ENCODE measurements at regions not wholly inside any gene's neighbourhood (a gene's known extent, or its start where the extent isn't known, plus 50 kb on each side); places are given as distances from the start of the nearest gene placed in this dataset.
A peak's percentile ranks its signal among the peaks of the same experiment; 100 is the strongest.
"Not testable (repeated sequence)": the region's sequence is repeated elsewhere in the genome, so short reads cannot be mapped to it uniquely, and the experiment has no call there.

GRCh38 chr18:34480162-34480700, 229.9 kb upstream of the DTNA start:
- DNase-seq (ENCODE audit: low spot score): no peak

DNA sequence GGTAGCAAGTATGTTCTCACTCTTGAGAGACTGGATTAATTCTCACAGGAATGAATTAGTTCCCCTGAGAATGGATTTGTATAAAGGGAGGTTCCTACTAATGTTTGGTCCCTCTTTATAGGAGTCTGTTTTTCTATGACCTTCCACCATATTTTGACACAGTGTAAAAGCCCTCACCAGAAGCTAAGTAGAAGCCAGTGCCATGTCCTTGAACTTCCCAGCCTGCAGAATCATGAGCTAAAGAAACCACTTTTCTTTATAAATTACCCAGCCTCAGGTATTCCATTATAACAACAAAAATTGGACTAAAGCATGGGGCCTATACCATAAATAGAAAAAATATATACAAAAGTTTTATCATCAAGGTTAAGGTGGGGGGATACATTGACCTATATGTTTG, 227.9 kb upstream of the DTNA start:
- no peak for DNase-seq (ENCODE audit: low spot score)

DNA sequence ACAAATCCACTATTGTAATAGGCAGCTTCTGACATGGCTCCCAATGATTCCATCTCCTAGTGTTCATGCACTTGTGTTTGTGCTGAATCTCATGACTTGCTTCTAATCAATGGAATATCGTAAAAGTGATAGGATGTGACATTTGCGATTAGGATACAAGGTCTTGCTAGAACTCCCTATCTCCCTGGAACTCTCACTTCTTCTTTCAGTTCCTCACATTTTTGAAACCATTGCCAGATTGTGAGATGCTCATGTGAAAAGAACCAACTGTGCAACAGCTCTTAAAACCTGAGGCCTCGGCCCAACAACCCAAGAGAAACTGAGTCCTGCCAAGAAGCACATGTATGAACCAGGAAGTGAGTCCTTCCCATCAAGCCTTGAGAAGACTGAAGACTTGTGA, 226.9 kb upstream of the DTNA start:
- DNase-seq (ENCODE audit: low spot score): no peak

- DNase-seq (ENCODE audit: low spot score): no peak
Observed at GRCh38 chr18:34491719-34492118, 218.4 kb upstream of the DTNA start.

- DNase-seq (ENCODE audit: low spot score): no peak
Observed at GRCh38 chr18:34492652-34493051, 217.4 kb upstream of the DTNA start.

DNA sequence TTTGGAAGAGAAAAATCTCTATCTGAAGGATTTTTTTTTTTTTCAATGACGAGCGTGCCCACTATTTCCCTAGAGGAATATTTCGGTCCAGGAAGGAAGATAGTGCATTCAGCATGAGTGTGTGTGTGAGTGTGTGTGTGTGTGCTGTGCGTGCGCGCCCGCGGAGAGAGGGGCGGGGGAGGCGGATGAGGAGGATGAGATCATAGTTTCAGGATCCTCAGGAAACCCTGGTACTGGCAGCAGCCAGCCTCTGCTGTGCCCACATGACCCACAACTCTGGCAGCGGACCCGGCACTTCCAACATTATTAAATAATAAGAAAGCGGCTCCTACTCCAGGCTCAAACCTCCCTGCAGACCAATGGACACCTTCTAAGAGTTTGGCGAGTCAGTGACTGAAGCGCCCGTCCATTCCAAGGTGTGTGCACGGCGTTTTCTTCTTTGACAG, 217.0 kb upstream of the DTNA start:
- DNase-seq (ENCODE audit: low spot score): peak; percentile 44

DNA sequence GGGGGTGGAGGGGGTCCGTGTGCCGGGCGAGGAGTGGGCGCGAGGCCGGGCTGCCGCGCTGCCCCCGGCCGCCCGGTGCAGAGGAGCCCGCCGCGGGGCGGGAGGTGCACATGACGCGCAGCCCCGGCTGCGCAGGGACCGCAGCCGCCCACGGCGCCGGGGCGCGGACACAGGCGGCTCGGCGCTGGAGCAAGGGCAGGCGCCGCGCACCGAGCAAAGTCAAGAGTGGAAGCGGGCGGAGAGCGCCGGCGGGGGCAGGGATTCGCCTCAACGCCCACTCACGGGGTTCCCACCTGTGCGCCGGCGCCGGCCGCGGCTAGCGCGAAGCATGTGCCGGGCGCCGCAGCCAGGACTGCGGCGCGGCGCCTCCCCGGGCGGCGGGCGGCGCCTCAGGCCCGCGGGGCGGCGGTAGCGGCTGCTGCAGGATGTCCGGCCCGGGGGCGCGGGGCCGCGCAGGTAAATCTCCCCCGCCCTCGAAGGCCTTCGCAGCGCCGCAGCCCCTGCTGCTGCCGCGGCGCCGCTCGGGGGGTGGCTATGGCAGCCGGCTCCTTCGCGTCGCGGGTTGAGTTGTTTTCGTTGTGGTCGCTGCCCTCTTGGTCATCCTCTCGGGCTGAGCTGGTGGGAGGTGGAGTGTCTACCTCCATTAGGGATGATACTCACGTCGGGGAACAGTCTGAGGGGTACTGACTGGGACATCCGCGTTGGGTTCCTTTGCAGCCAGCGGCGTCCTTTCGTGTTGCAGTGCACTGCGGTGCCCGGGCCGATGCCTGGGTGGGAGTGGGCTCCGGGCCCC, 216.3 kb upstream of the DTNA start:
- DNase-seq (ENCODE audit: low spot score): no peak

DNA sequence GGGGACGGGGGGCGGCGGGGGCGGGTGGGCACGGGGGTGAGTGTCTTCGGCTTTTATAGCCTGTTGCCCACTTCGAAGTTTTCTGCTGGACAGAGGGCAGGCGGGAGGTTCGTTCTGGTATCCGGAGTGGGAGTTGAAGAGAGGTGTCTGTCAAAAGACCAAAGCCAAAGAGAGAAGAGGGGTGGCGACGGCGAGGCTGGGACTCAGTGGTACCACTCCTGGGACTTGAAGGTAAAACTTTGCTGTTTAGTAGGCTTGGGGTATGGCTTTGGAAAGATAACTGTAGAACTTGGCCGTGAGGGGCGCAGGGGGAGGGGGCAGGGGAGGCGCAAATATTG, 215.8 kb upstream of the DTNA start:
- DNase-seq (ENCODE audit: low spot score): no peak

DNA sequence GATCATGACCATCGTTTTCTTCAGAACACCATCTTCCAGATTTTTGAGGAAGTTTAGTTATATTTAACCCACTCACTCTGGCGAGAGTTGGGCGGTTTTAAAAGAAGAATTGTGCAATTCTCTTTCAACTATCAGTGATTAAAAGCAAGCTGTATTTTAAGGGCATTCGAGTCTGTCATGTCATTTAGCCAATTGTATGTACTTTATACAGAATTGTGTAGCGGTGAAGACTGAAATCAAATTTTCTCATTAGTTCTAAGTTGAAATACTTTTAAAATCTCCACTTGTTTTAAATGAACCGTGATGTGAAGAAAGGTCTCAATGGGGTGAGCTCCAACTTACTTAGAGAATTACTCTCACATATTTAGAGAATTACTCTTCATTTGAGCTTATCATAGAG, 214.6 kb upstream of the DTNA start:
- no peak for DNase-seq (ENCODE audit: low spot score)

DNA sequence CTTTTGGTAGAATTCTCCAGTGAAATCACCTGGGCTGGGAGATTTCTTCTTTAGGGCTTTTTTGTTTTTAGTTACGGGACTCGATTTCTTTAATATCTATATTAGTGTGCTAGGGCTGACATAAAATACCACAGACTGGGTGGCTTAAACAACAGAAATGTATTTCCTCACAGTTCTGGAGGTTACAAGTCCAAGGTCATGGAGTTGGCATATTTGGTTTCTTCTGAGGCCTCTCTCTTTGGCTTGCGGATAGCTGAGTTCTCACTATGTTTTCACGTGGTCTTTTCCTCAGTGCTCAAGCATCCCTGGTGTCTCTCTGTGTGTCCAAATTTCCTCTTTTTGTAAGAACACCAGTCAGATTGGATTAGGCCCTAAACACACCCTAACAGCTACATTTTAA, 208.5 kb upstream of the DTNA start:
- DNase-seq (ENCODE audit: low spot score): no peak

GRCh38 chr18:34506198-34506597, 203.9 kb upstream of the DTNA start:
- no peak for DNase-seq (ENCODE audit: low spot score)

DNA sequence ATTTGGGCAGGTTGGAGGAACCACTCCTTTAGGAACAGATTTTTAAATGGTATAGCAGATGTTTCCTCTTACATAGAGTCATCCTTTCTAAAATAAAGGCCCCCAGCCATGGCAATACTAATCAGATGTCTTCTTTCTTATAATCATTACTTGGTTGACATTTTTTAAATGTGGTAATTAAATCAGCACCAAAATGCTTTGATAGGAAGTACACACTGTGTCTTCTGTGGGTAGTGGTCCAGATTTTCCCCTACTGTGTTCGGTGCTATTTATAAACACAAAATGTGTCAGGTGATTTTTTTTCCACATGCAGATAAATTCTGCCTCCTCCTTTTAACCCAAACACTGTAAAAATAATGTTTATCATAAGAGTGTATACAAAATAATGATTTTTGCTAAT, 200.9 kb upstream of the DTNA start:
- no peak for DNase-seq (ENCODE audit: low spot score)

DNA sequence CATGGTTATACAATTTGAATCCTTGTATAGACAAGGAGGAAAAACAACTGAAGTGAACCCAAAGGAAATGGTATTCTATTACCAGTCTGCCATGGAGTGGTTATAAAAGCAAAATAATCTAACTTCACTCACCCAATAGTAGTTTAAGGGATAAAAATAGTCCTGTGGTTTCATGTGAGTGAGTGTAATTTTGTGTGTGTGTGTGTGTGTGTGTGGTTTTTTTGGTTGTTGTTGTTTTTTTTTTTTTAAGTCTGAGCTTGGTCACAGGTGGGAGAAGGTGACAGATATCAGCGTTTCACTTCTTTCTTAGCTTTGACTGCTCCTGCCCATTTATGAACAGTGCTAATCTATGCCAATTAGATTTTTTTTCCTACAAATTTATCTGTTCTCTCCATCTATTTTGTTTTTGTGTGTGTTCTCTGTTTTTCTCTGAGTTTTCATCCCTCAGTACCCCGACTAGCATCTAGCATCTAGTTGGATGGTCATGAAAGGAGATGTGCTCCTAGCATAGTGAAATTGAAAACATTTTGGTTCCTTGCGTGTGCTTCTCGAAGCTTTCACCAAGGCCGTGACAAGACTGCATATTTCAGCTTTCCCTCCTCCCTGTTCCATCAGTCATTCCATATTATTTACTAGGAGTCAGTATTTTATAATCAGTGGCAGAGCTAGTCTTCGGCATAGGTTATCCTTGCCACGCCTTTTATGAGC, 200.1 kb upstream of the DTNA start:
- no peak for DNase-seq (ENCODE audit: low spot score)

DNA sequence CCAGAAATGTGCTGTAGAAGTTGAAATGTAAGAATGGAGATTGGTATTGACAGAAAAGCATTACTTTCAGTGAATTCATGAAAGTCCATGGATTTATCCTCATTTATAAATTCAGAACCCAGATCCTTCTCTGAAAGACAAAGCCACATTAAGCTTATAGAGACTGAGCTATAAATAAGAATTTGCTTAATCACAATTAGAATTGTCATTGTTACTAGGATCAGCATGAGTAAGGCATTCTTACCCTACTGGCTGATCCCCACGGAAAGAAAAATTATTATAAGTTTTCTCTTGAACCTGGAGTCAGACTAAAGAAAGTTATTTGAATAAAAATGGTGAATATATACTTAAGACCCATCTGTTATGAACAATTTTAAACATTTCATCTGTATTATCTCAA, 199.2 kb upstream of the DTNA start:
- no peak for DNase-seq (ENCODE audit: low spot score)

DNA sequence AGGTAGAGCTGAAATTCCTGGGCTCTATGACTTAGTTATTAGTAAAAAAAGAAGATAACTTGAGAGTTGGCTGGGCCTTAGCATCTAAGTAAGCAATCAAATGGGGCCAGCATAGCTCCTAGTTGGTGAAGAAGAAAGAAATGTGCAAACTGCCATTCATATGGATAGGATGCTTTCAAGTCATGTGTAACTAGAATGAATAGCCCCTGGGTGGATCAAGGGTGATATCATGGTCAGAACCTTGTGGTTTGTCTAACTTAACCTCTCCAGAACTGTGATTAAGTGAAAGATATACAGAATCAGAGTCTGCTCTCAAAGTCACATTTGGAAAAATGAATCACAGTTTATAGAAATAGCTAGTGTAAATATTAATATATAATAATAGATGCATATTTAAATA, 198.7 kb upstream of the DTNA start:
- no peak for DNase-seq (ENCODE audit: low spot score)

- DNase-seq (ENCODE audit: low spot score): no peak
Observed at GRCh38 chr18:34511879-34512278, 198.2 kb upstream of the DTNA start.

DNA sequence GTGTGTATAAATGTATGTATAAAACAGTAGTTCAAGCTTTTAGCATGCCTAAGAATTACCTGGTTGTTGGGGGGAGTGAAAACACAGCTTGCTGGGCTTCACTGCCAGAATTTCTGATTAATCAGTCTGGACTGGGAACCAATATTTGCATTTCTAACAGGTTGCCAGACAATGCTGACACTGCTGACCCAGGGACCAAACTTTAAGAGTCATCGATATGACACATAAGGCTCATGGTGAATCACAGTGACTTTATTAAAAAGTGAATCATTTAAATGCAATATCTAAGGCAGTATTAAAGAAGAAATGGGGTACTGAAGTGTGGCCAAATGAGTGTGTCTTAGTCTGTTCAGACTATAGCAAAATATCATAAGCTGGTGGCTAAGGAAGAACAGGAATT, 195.9 kb upstream of the DTNA start:
- no peak for DNase-seq (ENCODE audit: low spot score)

DNA sequence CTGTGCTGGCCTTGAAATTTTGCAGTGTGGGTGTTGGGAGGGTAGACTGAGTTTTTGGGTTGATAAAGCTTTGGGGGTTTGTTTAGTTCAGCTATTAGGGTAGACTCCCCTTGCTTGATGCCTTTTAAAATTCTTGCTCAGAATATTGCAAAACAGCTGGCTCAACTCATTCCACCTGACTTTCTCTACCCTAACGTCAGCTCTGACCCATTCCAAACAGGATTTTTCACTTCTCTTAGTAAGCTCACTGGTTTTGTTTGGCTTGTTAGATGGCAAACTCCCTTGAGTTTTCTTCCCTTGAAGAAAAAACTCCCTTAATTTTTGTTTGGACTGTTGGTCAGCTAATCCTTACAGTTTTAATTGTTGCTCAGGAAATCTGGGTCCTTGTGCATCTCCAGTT, 195.1 kb upstream of the DTNA start:
- DNase-seq (ENCODE audit: low spot score): no peak

- not testable (repeated sequence) for DNase-seq (ENCODE audit: low spot score)
Observed at GRCh38 chr18:34516355-34516754, 193.7 kb upstream of the DTNA start.

GRCh38 chr18:34516996-34517395, 193.1 kb upstream of the DTNA start:
- not testable (repeated sequence) for DNase-seq (ENCODE audit: low spot score)

GRCh38 chr18:34521040-34521439, 189.1 kb upstream of the DTNA start:
- DNase-seq (ENCODE audit: low spot score): no peak

DNA sequence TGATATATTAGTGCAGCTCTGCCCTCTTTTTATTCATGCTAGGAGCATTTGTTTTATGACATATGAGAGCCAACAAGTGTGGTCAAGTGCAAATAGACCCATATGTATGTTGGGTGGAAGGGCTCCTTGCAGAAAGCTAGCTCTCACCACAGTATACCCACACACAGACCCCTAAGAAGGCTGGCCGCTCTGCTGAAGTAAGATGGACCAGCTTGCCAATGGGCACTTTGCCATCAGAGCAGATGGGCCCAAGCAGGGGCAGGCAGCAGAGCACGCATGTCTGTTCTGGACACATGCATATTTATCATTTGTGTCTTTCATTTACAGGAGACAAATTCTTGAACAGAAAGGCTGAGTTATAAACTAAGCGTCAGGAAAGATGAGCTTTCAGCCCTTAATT, 187.5 kb upstream of the DTNA start:
- no peak for DNase-seq (ENCODE audit: low spot score)

DNA sequence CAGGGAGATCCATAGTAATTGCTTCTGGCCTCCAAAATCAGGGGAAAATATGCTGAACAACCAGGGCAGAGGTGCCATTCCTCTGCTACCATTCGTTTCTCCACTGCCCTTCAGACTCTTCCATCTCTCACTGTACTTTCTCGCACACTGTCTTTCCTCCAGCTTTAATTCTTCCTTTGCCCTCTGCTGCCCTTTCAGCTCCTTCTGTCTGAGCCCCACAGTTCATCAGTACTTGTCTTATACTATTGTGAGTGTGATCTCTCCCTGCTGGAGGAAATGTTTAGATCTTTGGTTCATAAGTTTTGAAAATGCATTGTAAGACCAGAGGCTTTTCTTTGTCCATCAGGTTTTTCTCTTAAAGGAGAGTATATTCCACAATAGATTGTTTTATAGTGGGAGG, 184.9 kb upstream of the DTNA start:
- DNase-seq (ENCODE audit: low spot score): no peak

GRCh38 chr18:34528177-34528576, 181.9 kb upstream of the DTNA start:
- DNase-seq (ENCODE audit: low spot score): no peak

Measured in activated CD4-positive, alpha-beta T cell treated with anti-CD3 and anti-CD28 coated beads, Interleukin-2, Interleukin-4, amounts not matched to agents 100 ng/mL and 50 ng/mL, durations not matched to agents 16 hours and 8 hours (primary cell).